ENCODE measurements at regions not wholly inside any gene's neighbourhood (a gene's known extent, or its start where the extent isn't known, plus 50 kb on each side); places are given as distances from the start of the nearest gene placed in this dataset.

GRCh38 chr3:59101231-59101736 lies 51.5 kb upstream of the CFAP20DC start:
- H3K36me3 ChIP-seq (ENCODE audit: control insufficient read depth, insufficient read depth, low read length) = no peaks in the 10 kb centered on the region
- no peak overlapping the region for H3K4me3 ChIP-seq (ENCODE audit: low read depth, low read length)
- TF ChIP-seq, protein P1, sequence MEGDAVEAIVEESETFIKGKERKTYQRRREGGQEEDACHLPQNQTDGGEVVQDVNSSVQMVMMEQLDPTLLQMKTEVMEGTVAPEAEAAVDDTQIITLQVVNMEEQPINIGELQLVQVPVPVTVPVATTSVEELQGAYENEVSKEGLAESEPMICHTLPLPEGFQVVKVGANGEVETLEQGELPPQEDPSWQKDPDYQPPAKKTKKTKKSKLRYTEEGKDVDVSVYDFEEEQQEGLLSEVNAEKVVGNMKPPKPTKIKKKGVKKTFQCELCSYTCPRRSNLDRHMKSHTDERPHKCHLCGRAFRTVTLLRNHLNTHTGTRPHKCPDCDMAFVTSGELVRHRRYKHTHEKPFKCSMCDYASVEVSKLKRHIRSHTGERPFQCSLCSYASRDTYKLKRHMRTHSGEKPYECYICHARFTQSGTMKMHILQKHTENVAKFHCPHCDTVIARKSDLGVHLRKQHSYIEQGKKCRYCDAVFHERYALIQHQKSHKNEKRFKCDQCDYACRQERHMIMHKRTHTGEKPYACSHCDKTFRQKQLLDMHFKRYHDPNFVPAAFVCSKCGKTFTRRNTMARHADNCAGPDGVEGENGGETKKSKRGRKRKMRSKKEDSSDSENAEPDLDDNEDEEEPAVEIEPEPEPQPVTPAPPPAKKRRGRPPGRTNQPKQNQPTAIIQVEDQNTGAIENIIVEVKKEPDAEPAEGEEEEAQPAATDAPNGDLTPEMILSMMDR (IDR thresholded peaks at IDR 0.05; ENCODE audit: insufficient read depth, low read length, poor library complexity, severe bottlenecking) = no peak
- DNase-seq (ENCODE audit: low read depth) = no peak
- H3K27me3 ChIP-seq (ENCODE audit: control insufficient read depth, insufficient read depth, low read length) = no peaks in the 10 kb centered on the region
